ENCODE measurements at regions not wholly inside any gene's neighbourhood (a gene's known extent, or its start where the extent isn't known, plus 50 kb on each side); places are given as distances from the start of the nearest gene placed in this dataset.

GRCh38 chr22:27210111-27210730 lies 552.8 kb downstream of the MIAT start:
- Histone ChIP-seq H3K9ac (replicated peaks in 1 of 4; ENCODE audit: extremely low read depth in 1 of 4, low read depth in 3 of 4, low read length in 3 of 4) (no peak overlapping the region), H3K9me3 (ENCODE audit: insufficient read depth in 2 of 2, low read depth in 1 of 2, low read length in 1 of 2) (no peaks in the 10 kb centered on the region), H2AFZ (ENCODE audit: low read length) (0 out of 2 replicates have a peak overlapping the region, but pooled peaks have one; percentile 34), H2BK15ac (ENCODE audit: low read length) (no peak overlapping the region), H2AK5ac (ENCODE audit: low read depth, low read length) (no peak overlapping the region), H3K4me3 (ENCODE audit: extremely low read depth in 1 of 4, insufficient read depth in 2 of 4, low read depth in 3 of 4, low read length in 4 of 4) (no peak overlapping the region), H4K5ac (ENCODE audit: insufficient read length, low read depth, low read length) (no peak overlapping the region), H3K36me3 (ENCODE audit: control insufficient read depth in 2 of 4, insufficient read depth in 4 of 4, low read length in 3 of 4) (no peaks in the 10 kb centered on the region), H2BK20ac (ENCODE audit: low read length) (0 out of 2 replicates have a peak overlapping the region, but pooled peaks have one; percentile 36), H3K56ac (replicated peaks; ENCODE audit: insufficient read length, low read depth, low read length) (no peak overlapping the region), H3K4me2 (ENCODE audit: insufficient read depth in 1 of 2, low read depth in 2 of 2, low read length in 2 of 2) (no peak overlapping the region), H2BK12ac (ENCODE audit: low read depth, low read length) (0 out of 2 replicates have a peak overlapping the region, but pooled peaks have one; percentile 5), H3K27me3 (replicated peaks in 1 of 4; ENCODE audit: control insufficient read depth in 3 of 4, extremely low read depth in 1 of 4, insufficient read depth in 3 of 4, low read length in 3 of 4) (peaks cover 0 to 2% (median 0%) of the 10 kb centered on the region in 4 experiments; a peak in 1 of 7 replicates), H3K4me1 (replicated peaks in 1 of 4; ENCODE audit: control insufficient read depth in 3 of 4, insufficient read depth in 4 of 4, low read length in 3 of 4) (peaks cover 0 to 3% (median 0%) of the 10 kb centered on the region in 4 experiments; a peak in 1 of 7 replicates), H3K18ac (ENCODE audit: extremely low read depth, low read length) (peak overlapping the region; percentile 26; the same call in 1 of the 2 replicates), H3K23ac (ENCODE audit: insufficient read length) (no peak overlapping the region), H4K20me1 (replicated peaks in 1 of 2; ENCODE audit: control insufficient read depth in 1 of 2, insufficient read depth in 2 of 2, low read length in 2 of 2) (no peaks in the 10 kb centered on the region), H2BK5ac (ENCODE audit: low read depth, low read length) (no peak overlapping the region), H3K23me2 (ENCODE audit: low read depth, low read length) (no peaks in the 10 kb centered on the region), H3K4ac (replicated peaks; ENCODE audit: insufficient read length, low read depth, low read length) (no peak overlapping the region), H3K14ac (ENCODE audit: insufficient read length) (no peak overlapping the region), H4K91ac (replicated peaks; ENCODE audit: insufficient read length, low read length) (no peak overlapping the region), H3K27ac (ENCODE audit: low read depth, low read length) (no peak overlapping the region), H3K79me1 (ENCODE audit: low read depth, low read length) (no peaks in the 10 kb centered on the region), H2BK120ac (replicated peaks; ENCODE audit: low read depth, low read length) (no peak overlapping the region), H4K8ac (ENCODE audit: extremely low read depth, insufficient read depth, low read length) (no peak overlapping the region), H3K79me2 (ENCODE audit: control insufficient read depth in 1 of 2, insufficient read depth in 2 of 2, low read length in 2 of 2) (no peaks in the 10 kb centered on the region)
- ChIA-PET CTCF (ENCODE audit: partially characterized antibody) (interaction anchor here (0.8 kb wide), 2 partner anchors 27 to 231 kb away, joined by 3 read pairs; no protein-coding TSS in a partner anchor), POLR2A (ENCODE audit: partially characterized antibody) (no interaction called here)
- 75% methylated on average over 10 of the region's 10 CpGs; no CpG with 5 or more reads in 1 of the 2 experiments for WGBS, 2 experiments (ENCODE audit: extremely low coverage in 1 of 2, insufficient coverage in 1 of 2, insufficient read length in 1 of 2, insufficient replicate concordance in 2 of 2, low coverage in 1 of 2, low lambda C conversion rate in 2 of 2, missing lambda C conversion rate in 1 of 2)
- TF ChIP-seq TAF7 (optimal IDR thresholded peaks at IDR 0.05; ENCODE audit: borderline replicate concordance, low read depth, low read length) (no peak), YY1 (IDR thresholded peaks at IDR 0.05; ENCODE audit: low read depth, low read length) (no peak), BCL11A (IDR thresholded peaks at IDR 0.05; ENCODE audit: low read depth in 2 of 2, low read length in 2 of 2) (no peak), CBX5 (IDR thresholded peaks at IDR 0.05; ENCODE audit: low read depth, low read length) (no peak), KDM5A (IDR thresholded peaks at IDR 0.05; ENCODE audit: low read length) (no peak), SUZ12 (IDR thresholded peaks at IDR 0.05; ENCODE audit: low read length) (no peak), BRCA1 (IDR thresholded peaks at IDR 0.05; ENCODE audit: low read depth, low read length) (no peak), EP300 (IDR thresholded peaks at IDR 0.05; ENCODE audit: borderline replicate concordance in 1 of 2, low read depth in 2 of 2, low read length in 2 of 2) (no peak), CREB1 (IDR thresholded peaks at IDR 0.05) (no peak), PHF8 (conservative IDR thresholded peaks at IDR 0.05; ENCODE audit: low read depth, low read length) (no peak), GTF2F1 (IDR thresholded peaks at IDR 0.05; ENCODE audit: borderline replicate concordance, low read depth, low read length) (no peak), ZNF274 (IDR thresholded peaks at IDR 0.05; ENCODE audit: borderline replicate concordance, extremely low read depth, low read length) (no peak), CTBP2 (IDR thresholded peaks at IDR 0.05; ENCODE audit: borderline replicate concordance, insufficient read depth, insufficient read length, low read length) (no peak)
- FAIRE-seq = no peak
- no peak for DNase-seq (ENCODE audit: low read depth in 1 of 2, low spot score in 2 of 2)

Measured in H1 (cell line).